ENCODE measurements at regions not wholly inside any gene's neighbourhood (a gene's known extent, or its start where the extent isn't known, plus 50 kb on each side); places are given as distances from the start of the nearest gene placed in this dataset.

DNA sequence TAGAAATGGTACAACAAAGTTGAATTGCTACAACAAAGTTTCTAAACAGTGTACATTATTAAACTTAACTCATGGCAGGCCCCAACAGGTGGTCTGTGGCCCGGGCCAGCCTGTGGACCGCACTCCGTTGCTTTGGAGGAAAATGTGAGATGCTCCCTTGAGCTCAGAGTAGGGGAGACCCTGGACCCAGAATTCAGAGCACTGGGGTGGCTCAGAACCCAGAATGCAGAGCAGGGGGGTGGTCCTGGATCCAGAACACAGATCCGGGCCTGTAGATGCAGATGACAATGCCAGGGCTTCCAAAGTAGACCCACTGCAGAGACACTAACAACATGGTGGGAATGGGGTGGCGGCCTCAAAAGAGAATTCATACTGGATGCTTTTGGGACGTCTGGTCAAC is 311.0 kb downstream of the NDUFA10 start:
- TF ChIP-seq, protein P1, sequence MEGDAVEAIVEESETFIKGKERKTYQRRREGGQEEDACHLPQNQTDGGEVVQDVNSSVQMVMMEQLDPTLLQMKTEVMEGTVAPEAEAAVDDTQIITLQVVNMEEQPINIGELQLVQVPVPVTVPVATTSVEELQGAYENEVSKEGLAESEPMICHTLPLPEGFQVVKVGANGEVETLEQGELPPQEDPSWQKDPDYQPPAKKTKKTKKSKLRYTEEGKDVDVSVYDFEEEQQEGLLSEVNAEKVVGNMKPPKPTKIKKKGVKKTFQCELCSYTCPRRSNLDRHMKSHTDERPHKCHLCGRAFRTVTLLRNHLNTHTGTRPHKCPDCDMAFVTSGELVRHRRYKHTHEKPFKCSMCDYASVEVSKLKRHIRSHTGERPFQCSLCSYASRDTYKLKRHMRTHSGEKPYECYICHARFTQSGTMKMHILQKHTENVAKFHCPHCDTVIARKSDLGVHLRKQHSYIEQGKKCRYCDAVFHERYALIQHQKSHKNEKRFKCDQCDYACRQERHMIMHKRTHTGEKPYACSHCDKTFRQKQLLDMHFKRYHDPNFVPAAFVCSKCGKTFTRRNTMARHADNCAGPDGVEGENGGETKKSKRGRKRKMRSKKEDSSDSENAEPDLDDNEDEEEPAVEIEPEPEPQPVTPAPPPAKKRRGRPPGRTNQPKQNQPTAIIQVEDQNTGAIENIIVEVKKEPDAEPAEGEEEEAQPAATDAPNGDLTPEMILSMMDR (conservative IDR thresholded peaks at IDR 0.05 in 1 of 2, IDR thresholded peaks at IDR 0.05 in 1 of 2; ENCODE audit: low read depth in 1 of 2, low read length in 2 of 2), result no peak
- no peak for TF ChIP-seq EZH2 (IDR thresholded peaks at IDR 0.05; ENCODE audit: low read length, missing control alignments)
